Activated T-cell treated with anti-CD3 and anti-CD28 coated beads, Interleukin-2, amount 50 U/mL, for 72 hours (primary cell): ENCODE measurements at regions not wholly inside any gene's neighbourhood (a gene's known extent, or its start where the extent isn't known, plus 50 kb on each side); places are given as distances from the start of the nearest gene placed in this dataset.
"Not testable (repeated sequence)": the region's sequence is repeated elsewhere in the genome, so short reads cannot be mapped to it uniquely, and the experiment has no call there.

ENCODE experiments used
- ATAC-seq, 2 donors: fragments of 150-1000 bp; cut with Tn5 transposase; replicated peaks in 1 of 2; 2 replicates each; pipeline ENCODE4 v1.10.0; 2021; ENCODE audit warnings: moderate library complexity in 2 of 2, mild to moderate bottlenecking in 1 of 2
- DNase-seq, 2 donors: peaks; one replicate each; pipeline ENCODE4 v3.0.0; 2021 to 2022; ENCODE audit warnings: mixed read lengths in 1 of 2
- H3K27ac Mint-ChIP-seq: one replicate; pipeline ENCODE4 v1.8.0; 2022; ENCODE audit warnings: mild to moderate bottlenecking, moderate library complexity, mixed read lengths
- H3K27me3 Mint-ChIP-seq: one replicate; pipeline ENCODE4 v1.8.0; 2022; ENCODE audit warnings: low read depth, mixed read lengths
- H3K36me3 Mint-ChIP-seq, 2 donors: one replicate each; pipeline ENCODE4 v1.8.0; 2022; ENCODE audit warnings: mixed read lengths in 2 of 2, mild to moderate bottlenecking in 1 of 2; ENCODE audit not compliant: insufficient read depth in 2 of 2
- H3K4me1 Mint-ChIP-seq: one replicate; pipeline ENCODE4 v1.8.0; 2022; ENCODE audit warnings: low read depth, mixed read lengths
- H3K4me3 Mint-ChIP-seq, 2 donors: one replicate each; pipeline ENCODE4 v1.8.0; 2022; ENCODE audit warnings: mild to moderate bottlenecking in 2 of 2, mixed read lengths in 2 of 2, moderate library complexity in 2 of 2
- H3K9me3 Mint-ChIP-seq, 2 donors: one replicate each; pipeline ENCODE4 v1.8.0; 2022; ENCODE audit warnings: mixed read lengths in 2 of 2

GRCh38 chr5:111615054-111615453 is 102.7 kb upstream of the STARD4 start:
- peaks cover 12% of the 10 kb centered on the region for H3K4me1 Mint-ChIP-seq
- peaks cover 5 to 8% of the 10 kb centered on the region in 2 donors for H3K9me3 Mint-ChIP-seq
- no peak overlapping the region for H3K27ac Mint-ChIP-seq
- H3K4me3 Mint-ChIP-seq = no peak overlapping the region
- DNase-seq (no peak), ATAC-seq (no peak)
- H3K27me3 Mint-ChIP-seq = peaks cover 9% of the 10 kb centered on the region
- no peaks in the 10 kb centered on the region for H3K36me3 Mint-ChIP-seq

GRCh38 chr5:111612013-111612630 is 99.8 kb upstream of the STARD4 start:
- ATAC-seq, H3K27ac Mint-ChIP-seq, H3K4me1 Mint-ChIP-seq, H3K9me3 Mint-ChIP-seq, H3K36me3 Mint-ChIP-seq, H3K27me3 Mint-ChIP-seq, H3K4me3 Mint-ChIP-seq, DNase-seq: not testable (repeated sequence)

DNA sequence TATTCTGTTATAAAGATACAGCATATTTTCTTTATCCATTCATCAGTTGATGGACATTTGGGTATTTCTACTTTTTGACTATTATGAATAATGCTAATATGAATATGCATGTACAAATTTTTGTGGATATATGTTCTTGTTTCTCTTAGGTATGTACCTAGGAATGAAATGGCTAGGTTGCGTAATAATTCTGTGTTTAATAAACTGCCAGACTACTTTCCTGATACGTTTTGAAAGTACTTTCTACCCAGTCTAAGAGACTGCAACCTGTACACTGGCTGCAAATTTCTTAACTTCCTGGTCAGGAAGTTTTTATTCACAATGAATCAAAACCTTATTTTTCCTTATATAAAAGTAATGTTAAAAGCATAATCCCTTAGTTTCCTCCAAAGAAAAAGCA is 93.9 kb upstream of the STARD4 start:
- DNase-seq = no peak
- Mint-ChIP-seq H3K27me3 (no peaks in the 10 kb centered on the region), H3K4me3 (no peak overlapping the region), H3K27ac (no peak overlapping the region), H3K9me3 (peaks cover 5 to 7% of the 10 kb centered on the region in 2 donors), H3K36me3 (no peaks in the 10 kb centered on the region), H3K4me1 (no peaks in the 10 kb centered on the region)
- ATAC-seq = no peak

DNA sequence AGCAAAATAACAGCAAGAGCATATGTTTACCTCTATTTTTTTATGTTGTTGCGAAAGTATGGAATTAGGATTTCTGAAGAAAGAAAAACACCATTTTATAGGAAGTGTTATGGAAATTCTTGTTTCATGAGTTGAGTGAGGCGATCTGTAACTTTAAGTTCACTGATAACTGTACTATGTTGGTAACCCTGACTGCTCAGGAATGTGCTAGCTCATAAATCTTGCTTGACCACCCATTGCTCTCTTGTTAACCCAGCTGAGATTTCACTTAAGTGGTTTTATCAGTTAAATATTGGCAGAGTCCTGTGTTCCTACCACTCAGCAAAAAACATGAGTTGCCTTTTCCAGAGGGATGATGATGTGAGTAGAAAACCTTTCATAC is 91.1 kb upstream of the STARD4 start:
- Mint-ChIP-seq H3K4me1 (no peaks in the 10 kb centered on the region), H3K9me3 (no peaks in the 10 kb centered on the region), H3K27me3 (peaks cover 5% of the 10 kb centered on the region), H3K36me3 (no peaks in the 10 kb centered on the region), H3K27ac (no peak overlapping the region), H3K4me3 (no peak overlapping the region)
- no peak for ATAC-seq
- DNase-seq = no peak

DNA sequence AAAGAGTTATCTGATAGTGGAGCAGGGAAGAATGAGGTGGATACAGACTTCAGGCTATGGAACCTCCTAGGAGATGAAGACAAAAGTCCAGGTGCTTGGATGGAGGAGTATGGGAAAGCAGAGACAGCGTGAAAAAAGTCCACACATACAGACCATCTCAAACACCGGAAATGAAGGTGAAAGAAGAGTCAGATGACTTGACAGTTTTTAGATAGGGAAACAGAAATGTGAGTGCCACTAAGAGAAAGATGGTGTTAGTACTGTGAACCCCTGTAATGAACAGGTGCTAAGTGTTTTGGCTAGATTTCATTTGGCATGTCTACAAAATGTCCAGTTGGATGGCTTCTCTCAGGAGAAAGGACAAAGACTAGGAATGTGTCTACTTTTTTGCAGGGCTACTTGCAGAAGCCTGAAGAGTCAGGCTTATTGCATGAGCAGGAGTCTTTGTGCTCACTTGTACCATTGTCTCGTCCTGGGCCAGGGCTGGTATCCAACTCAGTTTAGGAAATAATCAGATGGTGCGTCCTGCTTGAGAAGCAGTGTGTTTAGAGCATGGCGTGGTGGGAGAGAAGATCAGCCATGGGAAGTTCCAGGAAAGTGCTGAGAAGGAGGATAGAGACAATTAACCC is 90.6 kb upstream of the STARD4 start:
- peaks cover 5% of the 10 kb centered on the region for H3K27me3 Mint-ChIP-seq
- no peak for DNase-seq
- H3K9me3 Mint-ChIP-seq = no peaks in the 10 kb centered on the region
- no peak overlapping the region for H3K4me3 Mint-ChIP-seq
- no peaks in the 10 kb centered on the region for H3K4me1 Mint-ChIP-seq
- no peak overlapping the region for H3K27ac Mint-ChIP-seq
- H3K36me3 Mint-ChIP-seq = no peaks in the 10 kb centered on the region
- ATAC-seq = no peak

DNA sequence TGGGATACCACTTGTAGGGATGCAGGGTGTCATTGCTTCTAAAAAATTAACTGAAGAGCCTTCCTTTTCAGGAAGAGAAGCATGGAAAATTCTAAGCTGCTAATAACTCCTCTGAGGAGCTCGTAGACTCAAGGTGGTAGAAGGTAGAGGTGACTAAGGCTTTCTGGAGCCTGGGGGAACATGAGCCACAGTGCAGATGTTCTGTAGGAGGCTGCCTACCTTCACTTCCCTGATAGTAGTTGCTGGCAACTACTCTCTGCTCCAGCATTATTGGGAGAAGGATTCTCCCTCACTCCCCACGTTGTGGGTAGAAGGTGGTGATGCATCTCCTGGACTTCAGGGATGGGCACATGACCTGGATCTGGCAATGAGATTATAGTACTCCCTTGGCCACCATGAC is 86.7 kb upstream of the STARD4 start:
- DNase-seq = no peak
- H3K9me3 Mint-ChIP-seq = peaks cover 1 to 2% of the 10 kb centered on the region in 2 donors
- no peak for ATAC-seq

DNA sequence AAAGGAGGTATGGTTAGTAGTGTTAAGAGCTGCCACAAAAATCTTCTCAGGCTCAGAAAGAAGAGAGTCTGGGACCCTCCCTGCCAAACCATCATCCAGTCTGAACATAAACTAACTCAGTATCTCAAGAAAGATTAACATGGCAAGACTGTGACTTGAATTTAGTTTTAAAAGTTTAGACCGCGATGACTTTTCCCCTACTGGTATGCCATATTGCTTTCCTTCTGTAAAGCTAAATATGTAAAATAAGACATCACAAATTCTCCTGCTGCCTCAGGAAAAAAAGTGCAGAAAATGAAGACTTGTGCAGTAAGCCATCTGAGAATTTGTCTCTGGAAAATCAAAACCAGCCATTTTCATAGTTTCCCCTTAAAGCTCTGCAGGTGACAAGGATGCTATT is 85.2 kb upstream of the STARD4 start:
- DNase-seq = no peak
- peaks cover 1 to 2% of the 10 kb centered on the region in 2 donors for H3K9me3 Mint-ChIP-seq
- no peak overlapping the region for H3K27ac Mint-ChIP-seq
- peaks cover 0 to 2% of the 10 kb centered on the region in 2 donors for H3K36me3 Mint-ChIP-seq
- peaks cover 5% of the 10 kb centered on the region for H3K27me3 Mint-ChIP-seq
- no peak overlapping the region for H3K4me3 Mint-ChIP-seq
- H3K4me1 Mint-ChIP-seq = no peaks in the 10 kb centered on the region
- no peak for ATAC-seq

More for the DNA sequence above, 86.7 kb upstream of the STARD4 start:
- Mint-ChIP-seq H3K27me3 (peaks cover 5% of the 10 kb centered on the region), H3K4me3 (no peak overlapping the region), H3K4me1 (no peaks in the 10 kb centered on the region), H3K27ac (no peak overlapping the region), H3K36me3 (peaks cover 0 to 2% of the 10 kb centered on the region in 2 donors)

DNA sequence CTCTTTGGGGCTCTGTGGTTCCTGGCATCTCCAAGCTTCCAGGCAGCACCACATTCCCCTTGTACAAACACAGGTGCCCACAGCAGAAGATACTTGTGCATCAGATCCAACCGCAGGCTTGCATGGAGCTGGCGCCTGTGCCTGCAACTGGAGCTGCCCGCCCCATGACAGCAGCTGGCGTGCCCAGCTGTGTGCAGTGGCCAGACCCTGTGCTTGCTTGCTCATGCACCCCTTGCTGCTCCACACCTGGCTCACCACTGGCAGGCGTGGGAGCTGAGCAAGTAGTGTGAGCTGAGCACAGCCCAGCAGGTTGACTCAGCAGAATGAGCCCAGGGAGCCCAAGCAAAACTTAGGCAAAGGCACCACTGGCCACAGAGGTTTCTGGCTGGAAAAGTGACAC is 84.4 kb upstream of the STARD4 start:
- Mint-ChIP-seq H3K9me3 (peaks cover 1 to 2% of the 10 kb centered on the region in 2 donors), H3K27ac (no peak overlapping the region), H3K27me3 (peaks cover 5% of the 10 kb centered on the region), H3K4me1 (no peaks in the 10 kb centered on the region), H3K4me3 (no peak overlapping the region), H3K36me3 (peaks cover 0 to 2% of the 10 kb centered on the region in 2 donors)
- DNase-seq (no peak), ATAC-seq (peak in 1 of 2 donors; percentile 11)

DNA sequence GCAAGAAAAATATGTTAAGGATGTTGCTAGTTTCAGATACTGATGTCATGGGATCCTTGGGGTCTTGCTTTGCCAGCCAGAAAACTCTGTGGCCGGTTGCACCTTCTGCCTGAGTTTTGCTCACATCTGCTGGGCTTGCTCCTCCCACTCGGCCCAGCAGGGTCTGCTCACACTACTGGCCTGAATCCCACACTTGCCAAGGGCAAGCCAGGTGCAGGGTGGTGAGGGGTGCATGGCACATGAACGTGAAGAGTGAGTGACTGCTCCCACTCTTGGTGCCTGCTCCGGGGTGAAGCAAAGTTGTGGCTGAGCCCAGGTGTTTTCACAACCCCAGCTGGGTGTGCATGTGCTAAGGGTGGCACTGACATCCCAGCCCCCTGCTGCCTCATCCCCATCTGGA is 83.1 kb upstream of the STARD4 start:
- H3K27ac Mint-ChIP-seq = no peak overlapping the region
- peaks cover 1 to 2% of the 10 kb centered on the region in 2 donors for H3K9me3 Mint-ChIP-seq
- no peak overlapping the region for H3K4me3 Mint-ChIP-seq
- H3K27me3 Mint-ChIP-seq = peaks cover 5% of the 10 kb centered on the region
- no peak for ATAC-seq
- DNase-seq = no peak
- H3K36me3 Mint-ChIP-seq = peaks cover 0 to 2% of the 10 kb centered on the region in 2 donors
- H3K4me1 Mint-ChIP-seq = no peaks in the 10 kb centered on the region

- ATAC-seq = no peak
- peaks cover 0 to 4% of the 10 kb centered on the region in 2 donors for H3K9me3 Mint-ChIP-seq
Observed at GRCh38 chr5:111589316-111589715, 77.0 kb upstream of the STARD4 start.

DNA sequence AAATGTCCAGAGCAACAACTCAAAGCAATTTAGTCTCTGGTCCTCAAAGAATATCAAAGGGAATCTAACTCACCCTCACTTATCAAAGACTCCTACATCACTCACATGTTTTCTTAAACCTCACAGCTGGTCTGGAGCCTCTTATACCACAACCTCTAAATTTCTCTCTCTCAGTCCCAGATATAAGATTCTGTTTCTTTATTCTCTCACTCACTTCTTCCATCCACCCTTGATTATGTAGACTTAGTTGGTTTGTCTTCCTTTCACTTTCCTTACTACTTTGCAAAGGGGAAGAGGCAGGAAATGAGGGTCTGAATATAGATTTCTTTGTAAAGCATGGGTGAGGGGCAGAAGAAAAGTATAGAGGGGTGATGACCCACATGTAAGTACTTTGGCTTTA is 75.4 kb upstream of the STARD4 start:
- Mint-ChIP-seq H3K27ac (peak overlapping the region; percentile 4), H3K27me3 (no peaks in the 10 kb centered on the region), H3K4me3 (peak overlapping the region in 1 of 2 donors; percentile 11), H3K36me3 (peaks cover 0 to 2% of the 10 kb centered on the region in 2 donors), H3K9me3 (peaks cover 0 to 4% of the 10 kb centered on the region in 2 donors), H3K4me1 (peaks cover 29% of the 10 kb centered on the region)
- DNase-seq = no peak
- peak; percentile 24 to 33 for ATAC-seq

More at GRCh38 chr5:111589316-111589715, 77.0 kb upstream of the STARD4 start:
- Mint-ChIP-seq H3K36me3 (peaks cover 0 to 2% of the 10 kb centered on the region in 2 donors), H3K27me3 (no peaks in the 10 kb centered on the region), H3K27ac (no peak overlapping the region), H3K4me1 (peaks cover 22% of the 10 kb centered on the region), H3K4me3 (no peak overlapping the region)
- DNase-seq = no peak

DNA sequence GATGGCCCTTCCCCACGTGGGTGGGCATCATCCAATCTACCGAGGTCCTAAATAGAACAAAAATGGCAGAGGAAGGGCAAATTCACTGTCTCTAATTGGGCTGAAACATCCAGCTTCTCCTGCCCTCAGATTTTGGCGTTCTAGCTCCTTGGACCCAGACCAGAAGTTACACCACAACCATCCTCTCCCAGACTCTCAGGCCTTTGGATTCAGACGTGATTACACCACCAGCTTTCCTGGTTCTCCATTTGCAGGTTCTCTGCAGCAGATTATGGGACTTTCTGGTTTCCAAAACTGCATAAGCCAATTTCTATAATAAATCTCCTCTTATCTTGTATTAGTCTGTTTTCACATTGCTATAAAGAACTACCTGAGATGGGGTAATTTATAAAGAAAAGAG is 73.6 kb upstream of the STARD4 start:
- peaks cover 0 to 4% of the 10 kb centered on the region in 2 donors for H3K9me3 Mint-ChIP-seq
- peaks cover 0 to 2% of the 10 kb centered on the region in 2 donors for H3K36me3 Mint-ChIP-seq
- H3K4me3 Mint-ChIP-seq = no peak overlapping the region
- H3K27ac Mint-ChIP-seq = no peak overlapping the region
- H3K27me3 Mint-ChIP-seq = no peaks in the 10 kb centered on the region
- no peak for ATAC-seq
- no peak for DNase-seq
- peaks cover 29% of the 10 kb centered on the region for H3K4me1 Mint-ChIP-seq

DNA sequence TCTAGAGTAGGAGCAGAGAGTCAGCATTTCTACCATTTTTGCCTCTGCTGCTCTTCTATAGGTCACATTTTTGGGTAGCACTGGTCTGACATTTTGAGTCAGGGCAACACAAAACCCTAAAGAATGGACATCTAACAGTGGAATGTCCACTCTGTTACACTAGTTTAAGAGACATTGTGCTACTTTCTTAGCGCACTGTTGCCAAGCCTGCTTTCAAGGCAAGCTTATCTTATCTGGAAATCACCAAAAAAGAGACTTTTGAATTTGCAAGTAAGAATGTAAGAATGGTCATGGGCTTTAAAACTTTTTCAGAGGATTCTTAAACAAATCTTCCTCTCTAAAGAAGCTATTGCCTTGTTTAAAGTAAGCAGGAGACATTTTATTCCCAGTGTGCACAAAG is 73.0 kb upstream of the STARD4 start:
- DNase-seq (no peak), ATAC-seq (no peak)
- Mint-ChIP-seq H3K27me3 (no peaks in the 10 kb centered on the region), H3K4me3 (no peak overlapping the region), H3K36me3 (peaks cover 0 to 2% of the 10 kb centered on the region in 2 donors), H3K27ac (no peak overlapping the region), H3K9me3 (peaks cover 0 to 4% of the 10 kb centered on the region in 2 donors), H3K4me1 (peaks cover 29% of the 10 kb centered on the region)

- DNase-seq (peak; percentile 5 to 16), ATAC-seq (peak; percentile 90 to 93)
- Mint-ChIP-seq H3K4me3 (no peak overlapping the region), H3K27ac (peak overlapping the region; percentile 77), H3K36me3 (peaks cover 1 to 2% of the 10 kb centered on the region in 2 donors), H3K27me3 (no peaks in the 10 kb centered on the region), H3K9me3 (peaks cover 0 to 4% of the 10 kb centered on the region in 2 donors), H3K4me1 (peaks cover 29% of the 10 kb centered on the region)
Observed at GRCh38 chr5:111584651-111585050, 72.3 kb upstream of the STARD4 start.
